ENCODE measurements at regions not wholly inside any gene's neighbourhood (a gene's known extent, or its start where the extent isn't known, plus 50 kb on each side); places are given as distances from the start of the nearest gene placed in this dataset.

GRCh38 chr7:85995101-85995500 lies 648.6 kb upstream of the GRM3 start:
- Histone ChIP-seq H4K12ac (ENCODE audit: low read depth, low read length) (no peak overlapping the region), H3K4me1 (ENCODE audit: control insufficient read depth in 1 of 2, insufficient read depth in 2 of 2, low read length in 2 of 2) (no peaks in the 10 kb centered on the region), H3K23ac (ENCODE audit: low read length) (no peak overlapping the region), H4K8ac (ENCODE audit: low read depth, low read length) (no peak overlapping the region), H3K4me3 (ENCODE audit: low read depth, low read length) (no peak overlapping the region), H2BK5ac (ENCODE audit: low read depth, low read length, poor library complexity) (no peak overlapping the region), H3K27ac (ENCODE audit: low read depth, low read length) (no peak overlapping the region), H3K14ac (ENCODE audit: low read length) (no peak overlapping the region), H3K18ac (ENCODE audit: low read length) (no peak overlapping the region), H2BK12ac (ENCODE audit: low read length) (no peak overlapping the region), H2AK5ac (ENCODE audit: low read length) (no peak overlapping the region), H3K27me3 (ENCODE audit: insufficient read depth, low read length) (no peaks in the 10 kb centered on the region), H3K79me1 (ENCODE audit: low read length) (no peaks in the 10 kb centered on the region), H3K4ac (ENCODE audit: low read depth, low read length) (no peak overlapping the region), H4K91ac (ENCODE audit: low read depth, low read length) (no peak overlapping the region), H3K36me3 (ENCODE audit: control insufficient read depth in 1 of 2, insufficient read depth in 2 of 2, low read length in 2 of 2) (no peaks in the 10 kb centered on the region), H2AFZ (ENCODE audit: insufficient read depth, low read length, poor library complexity) (no peak overlapping the region), H2BK120ac (ENCODE audit: insufficient read depth, low read length, poor library complexity) (no peak overlapping the region), H3K79me2 (ENCODE audit: control insufficient read depth, insufficient read depth, low read length, poor library complexity) (no peaks in the 10 kb centered on the region), H3K9me3 (ENCODE audit: insufficient read depth, low read depth, low read length) (no peaks in the 10 kb centered on the region), H3K9ac (ENCODE audit: low read length) (no peak overlapping the region), H3K4me2 (ENCODE audit: low read length) (no peak overlapping the region)
- no peak for DNase-seq
- WGBS (ENCODE audit: extremely low coverage, insufficient coverage, insufficient read length), result no CpG with 5 or more reads among the region's 3 CpGs

GRCh38 chr7:85980740-85981139 lies 663.0 kb upstream of the GRM3 start:
- H3K14ac ChIP-seq (ENCODE audit: low read length), result no peak overlapping the region
- H3K23ac ChIP-seq (ENCODE audit: low read length), result no peak overlapping the region
- no peak overlapping the region for H2BK120ac ChIP-seq (ENCODE audit: insufficient read depth, low read length, poor library complexity)
- no CpG with 5 or more reads among the region's 1 CpG for WGBS (ENCODE audit: extremely low coverage, insufficient coverage, insufficient read length)
- no peak for DNase-seq
- no peaks in the 10 kb centered on the region for H3K79me2 ChIP-seq (ENCODE audit: control insufficient read depth, insufficient read depth, low read length, poor library complexity)
- no peak overlapping the region for H2AFZ ChIP-seq (ENCODE audit: insufficient read depth, low read length, poor library complexity)
- no peaks in the 10 kb centered on the region for H3K36me3 ChIP-seq (ENCODE audit: control insufficient read depth in 1 of 2, insufficient read depth in 2 of 2, low read length in 2 of 2)
- no peak overlapping the region for H3K4me2 ChIP-seq (ENCODE audit: low read length)
- H4K12ac ChIP-seq (ENCODE audit: low read depth, low read length), result no peak overlapping the region
- H4K8ac ChIP-seq (ENCODE audit: low read depth, low read length), result no peak overlapping the region
- H3K4me3 ChIP-seq (ENCODE audit: low read depth, low read length), result no peak overlapping the region
- no peaks in the 10 kb centered on the region for H3K27me3 ChIP-seq (ENCODE audit: insufficient read depth, low read length)
- no peak overlapping the region for H3K18ac ChIP-seq (ENCODE audit: low read length)
- H3K9me3 ChIP-seq (ENCODE audit: insufficient read depth, low read depth, low read length), result no peaks in the 10 kb centered on the region
- no peak overlapping the region for H2AK5ac ChIP-seq (ENCODE audit: low read length)
- no peak overlapping the region for H4K91ac ChIP-seq (ENCODE audit: low read depth, low read length)
- H2BK12ac ChIP-seq (ENCODE audit: low read length), result no peak overlapping the region
- no peak overlapping the region for H2BK5ac ChIP-seq (ENCODE audit: low read depth, low read length, poor library complexity)
- no peak overlapping the region for H3K4ac ChIP-seq (ENCODE audit: low read depth, low read length)
- H3K79me1 ChIP-seq (ENCODE audit: low read length), result no peaks in the 10 kb centered on the region
- H3K4me1 ChIP-seq (ENCODE audit: control insufficient read depth in 1 of 2, insufficient read depth in 2 of 2, low read length in 2 of 2), result no peaks in the 10 kb centered on the region
- no peak overlapping the region for H3K27ac ChIP-seq (ENCODE audit: low read depth, low read length)
- no peak overlapping the region for H3K9ac ChIP-seq (ENCODE audit: low read length)

- Histone ChIP-seq H3K4me2 (ENCODE audit: low read length) (no peak overlapping the region), H3K14ac (ENCODE audit: low read length) (no peak overlapping the region), H3K23ac (ENCODE audit: low read length) (no peak overlapping the region), H4K12ac (ENCODE audit: low read depth, low read length) (no peak overlapping the region), H2BK120ac (ENCODE audit: insufficient read depth, low read length, poor library complexity) (no peak overlapping the region), H3K4ac (ENCODE audit: low read depth, low read length) (no peak overlapping the region), H3K79me2 (ENCODE audit: control insufficient read depth, insufficient read depth, low read length, poor library complexity) (no peaks in the 10 kb centered on the region), H3K18ac (ENCODE audit: low read length) (no peak overlapping the region), H3K9me3 (ENCODE audit: insufficient read depth, low read depth, low read length) (peaks cover 3% of the 10 kb centered on the region), H2AK5ac (ENCODE audit: low read length) (no peak overlapping the region), H2BK5ac (ENCODE audit: low read depth, low read length, poor library complexity) (no peak overlapping the region), H4K91ac (ENCODE audit: low read depth, low read length) (no peak overlapping the region), H4K8ac (ENCODE audit: low read depth, low read length) (no peak overlapping the region), H3K9ac (ENCODE audit: low read length) (no peak overlapping the region), H3K27ac (ENCODE audit: low read depth, low read length) (no peak overlapping the region), H3K79me1 (ENCODE audit: low read length) (no peaks in the 10 kb centered on the region), H2BK12ac (ENCODE audit: low read length) (no peak overlapping the region), H2AFZ (ENCODE audit: insufficient read depth, low read length, poor library complexity) (no peak overlapping the region), H3K36me3 (ENCODE audit: control insufficient read depth in 1 of 2, insufficient read depth in 2 of 2, low read length in 2 of 2) (no peaks in the 10 kb centered on the region), H3K4me3 (ENCODE audit: low read depth, low read length) (no peak overlapping the region), H3K27me3 (ENCODE audit: insufficient read depth, low read length) (no peaks in the 10 kb centered on the region), H3K4me1 (ENCODE audit: control insufficient read depth in 1 of 2, insufficient read depth in 2 of 2, low read length in 2 of 2) (no peaks in the 10 kb centered on the region)
- no CpG with 5 or more reads among the region's 1 CpG for WGBS (ENCODE audit: extremely low coverage, insufficient coverage, insufficient read length)
- DNase-seq, result no peak
These were observed 669.5 kb upstream of the GRM3 start for GRCh38 chr7:85974176-85974575.

GRCh38 chr7:85972504-85973141 lies 671.1 kb upstream of the GRM3 start:
- Histone ChIP-seq H3K4me2 (ENCODE audit: low read length) (no peak overlapping the region), H3K27me3 (ENCODE audit: insufficient read depth, low read length) (no peaks in the 10 kb centered on the region), H4K91ac (ENCODE audit: low read depth, low read length) (no peak overlapping the region), H3K79me1 (ENCODE audit: low read length) (no peaks in the 10 kb centered on the region), H3K79me2 (ENCODE audit: control insufficient read depth, insufficient read depth, low read length, poor library complexity) (no peaks in the 10 kb centered on the region), H3K4me1 (ENCODE audit: control insufficient read depth in 1 of 2, insufficient read depth in 2 of 2, low read length in 2 of 2) (no peaks in the 10 kb centered on the region), H3K4ac (ENCODE audit: low read depth, low read length) (no peak overlapping the region), H2AK5ac (ENCODE audit: low read length) (no peak overlapping the region), H3K9me3 (ENCODE audit: insufficient read depth, low read depth, low read length) (peaks cover 3% of the 10 kb centered on the region), H4K12ac (ENCODE audit: low read depth, low read length) (no peak overlapping the region), H3K27ac (ENCODE audit: low read depth, low read length) (no peak overlapping the region), H3K36me3 (ENCODE audit: control insufficient read depth in 1 of 2, insufficient read depth in 2 of 2, low read length in 2 of 2) (no peaks in the 10 kb centered on the region), H2BK5ac (ENCODE audit: low read depth, low read length, poor library complexity) (no peak overlapping the region), H2BK12ac (ENCODE audit: low read length) (no peak overlapping the region), H2BK120ac (ENCODE audit: insufficient read depth, low read length, poor library complexity) (no peak overlapping the region), H2AFZ (ENCODE audit: insufficient read depth, low read length, poor library complexity) (no peak overlapping the region), H3K4me3 (ENCODE audit: low read depth, low read length) (no peak overlapping the region), H3K14ac (ENCODE audit: low read length) (no peak overlapping the region), H3K23ac (ENCODE audit: low read length) (no peak overlapping the region), H3K9ac (ENCODE audit: low read length) (no peak overlapping the region), H3K18ac (ENCODE audit: low read length) (no peak overlapping the region), H4K8ac (ENCODE audit: low read depth, low read length) (no peak overlapping the region)
- DNase-seq, result no peak
- no CpG with 5 or more reads among the region's 13 CpGs for WGBS (ENCODE audit: extremely low coverage, insufficient coverage, insufficient read length)

Measured in trophoblast cell (in vitro differentiated cells and primary cell).